OCI-LY1 (cell line): ENCODE measurements at regions not wholly inside any gene's neighbourhood (a gene's known extent, or its start where the extent isn't known, plus 50 kb on each side); places are given as distances from the start of the nearest gene placed in this dataset.

Experiments
- H2AFZ ChIP-seq: fragments of 200-600 bp; sonication (generic), shearing (Covaris generic); 2 replicates; pipeline ENCODE4 v1.6.0; 2014; ENCODE audit warnings: antibody characterized with exemption, mild to moderate bottlenecking, low read length
- H3F3A ChIP-seq: fragments of 200-600 bp; sonication (generic), shearing (Covaris generic); 2 replicates; pipeline ENCODE4 v1.6.0; 2014; ENCODE audit warnings: mild to moderate bottlenecking, antibody characterized with exemption, low read length, moderate library complexity; ENCODE audit not compliant: insufficient read depth
- H3K27ac ChIP-seq: fragments of 200-600 bp; sonication (generic); 2 replicates; pipeline ENCODE4 v1.5.1; 2014; ENCODE audit warnings: low read length, mixed run types, mild to moderate bottlenecking, low read depth; ENCODE audit not compliant: poor library complexity, severe bottlenecking
- H3K27me3 ChIP-seq: fragments of 200-600 bp; sonication (generic); 2 replicates; pipeline ENCODE4 v1.6.0; 2014; ENCODE audit warnings: antibody characterized with exemption, mild to moderate bottlenecking, low read length, moderate library complexity; ENCODE audit not compliant: insufficient read depth
- H3K36me3 ChIP-seq: fragments of 200-600 bp; sonication (generic); 2 replicates; pipeline ENCODE4 v1.6.1; 2014; ENCODE audit warnings: mild to moderate bottlenecking, antibody characterized with exemption, low read length, moderate library complexity, mixed read lengths; ENCODE audit not compliant: insufficient read depth
- H3K4me1 ChIP-seq: fragments of 200-600 bp; sonication (generic); 2 replicates; pipeline ENCODE4 v1.5.1; 2014; ENCODE audit warnings: mild to moderate bottlenecking, low read length, moderate library complexity; ENCODE audit not compliant: insufficient read depth, severe bottlenecking
- H3K4me2 ChIP-seq: fragments of 200-600 bp; sonication (generic), shearing (Covaris generic); 2 replicates; pipeline ENCODE4 v1.6.1; 2014; ENCODE audit warnings: low read length
- H3K4me3 ChIP-seq: fragments of 200-600 bp; sonication (generic); 2 replicates; pipeline ENCODE4 v1.5.1; 2014; ENCODE audit warnings: low read length, low read depth, mild to moderate bottlenecking, mixed read lengths; ENCODE audit not compliant: poor library complexity, severe bottlenecking
- H3K79me2 ChIP-seq: fragments of 200-600 bp; shearing (Covaris generic); 2 replicates; pipeline ENCODE4 v1.6.1; 2016; ENCODE audit warnings: mixed run types, low read length, mixed read lengths; ENCODE audit not compliant: insufficient read depth
- H3K9ac ChIP-seq: fragments of 200-600 bp; sonication (generic), shearing (Covaris generic); 2 replicates; pipeline ENCODE4 v1.6.1; 2014; ENCODE audit warnings: mild to moderate bottlenecking, low read length, mixed read lengths
- H3K9me2 ChIP-seq: fragments of 200-600 bp; sonication (generic), shearing (Covaris generic); 2 replicates; pipeline ENCODE4 v1.6.1; 2014; ENCODE audit warnings: low read depth, mild to moderate bottlenecking, low read length, mixed read lengths
- H3K9me3 ChIP-seq: fragments of 200-600 bp; shearing (Covaris generic); 2 replicates; pipeline ENCODE4 v1.6.1; 2014; ENCODE audit warnings: low read length, mixed read lengths
- H4K20me1 ChIP-seq: fragments of 200-600 bp; sonication (generic), shearing (Covaris generic); 2 replicates; pipeline ENCODE4 v1.6.0; 2016; ENCODE audit warnings: mild to moderate bottlenecking, low read length; ENCODE audit not compliant: insufficient read depth
- CTCF ChIP-seq: fragments of 200-600 bp; sonication (generic), shearing (Covaris generic); IDR thresholded peaks from 2 replicates; pipeline ENCODE4 v1.5.1; 2017; ENCODE audit warnings: mild to moderate bottlenecking, antibody characterized with exemption, low read length, moderate library complexity, mixed read lengths
- EZH2 ChIP-seq: fragments of 200-600 bp; sonication (generic), shearing (Covaris generic); IDR thresholded peaks from 2 replicates; pipeline ENCODE4 v1.8.0; 2017; ENCODE audit warnings: borderline replicate concordance, mixed run types, mild to moderate bottlenecking, antibody characterized with exemption, low read length, moderate library complexity, mixed read lengths

DNA sequence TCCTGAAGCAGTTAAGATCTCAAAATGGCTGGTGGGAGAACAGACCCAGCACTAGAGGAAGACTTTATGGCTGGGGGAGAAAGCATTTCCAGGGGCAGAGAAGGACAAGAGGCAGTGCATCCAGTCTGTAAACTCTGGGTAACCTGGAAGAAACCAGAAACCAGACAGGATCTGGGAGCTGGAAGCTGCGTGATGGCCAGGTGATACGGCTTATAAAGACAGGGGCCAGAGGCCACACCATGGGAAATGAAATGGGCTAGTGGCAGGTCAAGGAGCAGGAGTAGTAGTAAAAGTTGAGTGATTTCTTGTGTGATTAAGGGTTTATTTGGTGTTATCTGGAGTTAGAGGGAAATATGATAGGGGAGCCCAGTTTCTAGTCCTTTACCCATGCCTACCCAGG, 144.7 kb upstream of the ARRDC4 start:
- Histone ChIP-seq H4K20me1 (no peaks in the 10 kb centered on the region), H3K4me1 (no peaks in the 10 kb centered on the region), H3K9me2 (no peaks in the 10 kb centered on the region), H3K9me3 (no peaks in the 10 kb centered on the region), H3K27ac (no peak overlapping the region), H2AFZ (no peak overlapping the region), H3F3A (no peaks in the 10 kb centered on the region), H3K4me3 (no peak overlapping the region), H3K27me3 (no peaks in the 10 kb centered on the region), H3K36me3 (no peaks in the 10 kb centered on the region), H3K4me2 (no peak overlapping the region), H3K79me2 (no peaks in the 10 kb centered on the region), H3K9ac (no peak overlapping the region)
- TF ChIP-seq CTCF, result no peak
- TF ChIP-seq EZH2, result no peak

- no peaks in the 10 kb centered on the region for H3K36me3 ChIP-seq
- no peaks in the 10 kb centered on the region for H3F3A ChIP-seq
- no peaks in the 10 kb centered on the region for H4K20me1 ChIP-seq
- no peak for TF ChIP-seq CTCF
- TF ChIP-seq EZH2, result no peak
- H3K4me1 ChIP-seq, result no peaks in the 10 kb centered on the region
- H3K27me3 ChIP-seq, result no peaks in the 10 kb centered on the region
- H3K79me2 ChIP-seq, result no peaks in the 10 kb centered on the region
- no peak overlapping the region for H2AFZ ChIP-seq
- no peaks in the 10 kb centered on the region for H3K9me2 ChIP-seq
- H3K9ac ChIP-seq, result no peak overlapping the region
- no peak overlapping the region for H3K4me2 ChIP-seq
- H3K9me3 ChIP-seq, result no peaks in the 10 kb centered on the region
- H3K4me3 ChIP-seq, result no peak overlapping the region
- no peak overlapping the region for H3K27ac ChIP-seq
Measured at GRCh38 chr15:97817276-97817890, 143.1 kb upstream of the ARRDC4 start.

- no peak overlapping the region for H3K9ac ChIP-seq
- H3K4me1 ChIP-seq, result no peaks in the 10 kb centered on the region
- no peaks in the 10 kb centered on the region for H3K36me3 ChIP-seq
- no peak overlapping the region for H3K4me2 ChIP-seq
- no peaks in the 10 kb centered on the region for H4K20me1 ChIP-seq
- no peak overlapping the region for H3K4me3 ChIP-seq
- no peaks in the 10 kb centered on the region for H3K9me2 ChIP-seq
- H3K27me3 ChIP-seq, result no peaks in the 10 kb centered on the region
- no peaks in the 10 kb centered on the region for H3K9me3 ChIP-seq
- TF ChIP-seq CTCF (no peak), EZH2 (no peak)
- H2AFZ ChIP-seq, result no peak overlapping the region
- H3F3A ChIP-seq, result no peaks in the 10 kb centered on the region
- no peaks in the 10 kb centered on the region for H3K79me2 ChIP-seq
- H3K27ac ChIP-seq, result no peak overlapping the region
Measured at GRCh38 chr15:97836003-97836402, 124.5 kb upstream of the ARRDC4 start.
